GM21367 (cell line): ENCODE measurements at regions not wholly inside any gene's neighbourhood (a gene's known extent, or its start where the extent isn't known, plus 50 kb on each side); places are given as distances from the start of the nearest gene placed in this dataset.

ENCODE experiments used
- ATAC-seq: cut with Tn5 transposase; IDR thresholded peaks from one replicate; pipeline ENCODE4 v1.9.1; 2021; ENCODE audit not compliant: unreplicated experiment

GRCh38 chr7:46015107-46015868 lies 94.2 kb upstream of the IGFBP3 start:
- ATAC-seq = no peak

GRCh38 chr7:46011501-46011900 lies 90.4 kb upstream of the IGFBP3 start:
- no peak for ATAC-seq

GRCh38 chr7:46011059-46011458 lies 90.0 kb upstream of the IGFBP3 start:
- no peak for ATAC-seq

GRCh38 chr7:46009211-46009610 lies 88.1 kb upstream of the IGFBP3 start:
- ATAC-seq = no peak

GRCh38 chr7:46007990-46008643 lies 87.0 kb upstream of the IGFBP3 start:
- no peak for ATAC-seq

GRCh38 chr7:46007194-46007593 lies 86.1 kb upstream of the IGFBP3 start:
- ATAC-seq = no peak

- no peak for ATAC-seq
Measured at GRCh38 chr7:46006723-46007122, 85.7 kb upstream of the IGFBP3 start.

GRCh38 chr7:46006212-46006611 lies 85.1 kb upstream of the IGFBP3 start:
- no peak for ATAC-seq

GRCh38 chr7:46004965-46005364 lies 83.9 kb upstream of the IGFBP3 start:
- ATAC-seq = no peak

GRCh38 chr7:46003896-46004875 lies 83.1 kb upstream of the IGFBP3 start:
- no peak for ATAC-seq

GRCh38 chr7:46003161-46003560 lies 82.1 kb upstream of the IGFBP3 start:
- ATAC-seq = no peak

- no peak for ATAC-seq
Measured at GRCh38 chr7:46000513-46000912, 79.4 kb upstream of the IGFBP3 start.

- ATAC-seq = no peak
Measured at GRCh38 chr7:45999541-45999940, 78.5 kb upstream of the IGFBP3 start.

- no peak for ATAC-seq
Measured at GRCh38 chr7:45998506-45998905, 77.4 kb upstream of the IGFBP3 start.

- no peak for ATAC-seq
Measured at GRCh38 chr7:45993621-45994020, 72.5 kb upstream of the IGFBP3 start.

GRCh38 chr7:45992826-45993225 lies 71.8 kb upstream of the IGFBP3 start:
- no peak for ATAC-seq

GRCh38 chr7:45990276-45990675 lies 69.2 kb upstream of the IGFBP3 start:
- ATAC-seq = no peak

- ATAC-seq = no peak
Measured at GRCh38 chr7:45988405-45989057, 67.5 kb upstream of the IGFBP3 start.

GRCh38 chr7:45987521-45988290 lies 66.6 kb upstream of the IGFBP3 start:
- no peak for ATAC-seq
